ENCODE measurements at regions not wholly inside any gene's neighbourhood (a gene's known extent, or its start where the extent isn't known, plus 50 kb on each side); places are given as distances from the start of the nearest gene placed in this dataset.

- TF ChIP-seq, protein P1, sequence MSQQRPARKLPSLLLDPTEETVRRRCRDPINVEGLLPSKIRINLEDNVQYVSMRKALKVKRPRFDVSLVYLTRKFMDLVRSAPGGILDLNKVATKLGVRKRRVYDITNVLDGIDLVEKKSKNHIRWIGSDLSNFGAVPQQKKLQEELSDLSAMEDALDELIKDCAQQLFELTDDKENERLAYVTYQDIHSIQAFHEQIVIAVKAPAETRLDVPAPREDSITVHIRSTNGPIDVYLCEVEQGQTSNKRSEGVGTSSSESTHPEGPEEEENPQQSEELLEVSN (IDR thresholded peaks at IDR 0.05; ENCODE audit: borderline replicate concordance, low read depth): no peak
- TF ChIP-seq CTCF (IDR thresholded peaks at IDR 0.05) (no peak), POLR2A (IDR thresholded peaks at IDR 0.05; ENCODE audit: low read length) (no peak), NPAS2 (CRISPR knock-in tag; IDR thresholded peaks at IDR 0.05; ENCODE audit: borderline replicate concordance) (no peak), MYC (IDR thresholded peaks at IDR 0.05; ENCODE audit: borderline replicate concordance, low read length) (no peak), PHF8 (IDR thresholded peaks at IDR 0.05; ENCODE audit: borderline replicate concordance, low read depth) (no peak), BHLHE40 (IDR thresholded peaks at IDR 0.05; ENCODE audit: low read depth, low read length) (no peak), MAZ (IDR thresholded peaks at IDR 0.05; ENCODE audit: borderline replicate concordance, low read depth, low read length) (no peak), GATA3 (IDR thresholded peaks at IDR 0.05; ENCODE audit: borderline replicate concordance) (no peak), REST (IDR thresholded peaks at IDR 0.05) (no peak)
- TF ChIP-seq, protein P2, sequence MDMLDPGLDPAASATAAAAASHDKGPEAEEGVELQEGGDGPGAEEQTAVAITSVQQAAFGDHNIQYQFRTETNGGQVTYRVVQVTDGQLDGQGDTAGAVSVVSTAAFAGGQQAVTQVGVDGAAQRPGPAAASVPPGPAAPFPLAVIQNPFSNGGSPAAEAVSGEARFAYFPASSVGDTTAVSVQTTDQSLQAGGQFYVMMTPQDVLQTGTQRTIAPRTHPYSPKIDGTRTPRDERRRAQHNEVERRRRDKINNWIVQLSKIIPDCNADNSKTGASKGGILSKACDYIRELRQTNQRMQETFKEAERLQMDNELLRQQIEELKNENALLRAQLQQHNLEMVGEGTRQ (IDR thresholded peaks at IDR 0.05): no peak
Measured at GRCh38 chr10:133034092-133034491, 53.6 kb upstream of the ADGRA1 start.

Data from A549 (cell line).